GM18511 (cell line): ENCODE measurements at regions not wholly inside any gene's neighbourhood (a gene's known extent, or its start where the extent isn't known, plus 50 kb on each side); places are given as distances from the start of the nearest gene placed in this dataset.

Experiments
- ATAC-seq: cut with Tn5 transposase; IDR thresholded peaks from one replicate; pipeline ENCODE4 v1.9.1; 2021; ENCODE audit warnings: mild to moderate bottlenecking, moderate library complexity; ENCODE audit not compliant: unreplicated experiment

DNA sequence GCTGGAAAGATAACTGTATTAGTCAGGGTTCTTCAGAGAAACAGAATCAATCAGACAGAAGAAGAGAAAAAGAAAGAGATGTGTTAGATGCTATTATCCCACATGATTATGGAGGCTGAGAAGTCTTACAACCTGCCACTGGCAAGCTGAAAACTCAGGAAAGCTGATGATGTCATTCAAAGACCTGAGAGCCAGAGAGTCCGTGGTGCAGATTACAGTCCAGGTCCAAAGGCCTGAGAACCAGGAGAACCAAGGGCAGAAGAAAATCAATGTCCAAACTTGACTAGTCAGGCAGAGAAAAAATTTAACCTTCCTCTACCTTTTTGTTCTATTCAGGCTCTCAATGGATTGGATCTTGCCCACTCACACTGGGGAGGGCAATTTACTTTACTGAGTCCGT is 172.5 kb downstream of the QDPR start:
- no peak for ATAC-seq

- no peak for ATAC-seq
Measured at GRCh38 chr4:17336986-17337385, 174.9 kb downstream of the QDPR start.

GRCh38 chr4:17336524-17336961 is 175.3 kb downstream of the QDPR start:
- ATAC-seq = peak; percentile 77

- no peak for ATAC-seq
Measured at GRCh38 chr4:17336069-17336468, 175.8 kb downstream of the QDPR start.

GRCh38 chr4:17335371-17335770 is 176.5 kb downstream of the QDPR start:
- no peak for ATAC-seq

DNA sequence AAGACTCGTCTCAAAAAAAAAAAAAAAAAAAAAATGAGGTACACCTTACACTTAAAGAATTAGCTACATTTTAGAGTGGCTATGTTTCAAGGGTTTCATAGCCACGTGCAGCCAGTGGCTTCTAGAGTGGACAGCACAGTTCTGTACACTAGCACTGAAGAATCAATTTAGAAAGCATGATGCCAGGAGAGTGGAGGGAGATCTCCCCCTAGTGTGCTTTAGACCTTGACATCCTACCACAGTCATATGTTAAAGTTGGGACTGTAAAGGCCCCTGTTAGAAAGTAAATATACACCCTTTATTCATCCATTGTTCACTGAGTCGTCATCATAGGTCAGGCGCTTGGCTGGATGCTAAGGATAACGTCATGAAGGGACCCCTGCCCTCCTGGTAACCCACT is 179.4 kb downstream of the QDPR start:
- ATAC-seq = no peak

DNA sequence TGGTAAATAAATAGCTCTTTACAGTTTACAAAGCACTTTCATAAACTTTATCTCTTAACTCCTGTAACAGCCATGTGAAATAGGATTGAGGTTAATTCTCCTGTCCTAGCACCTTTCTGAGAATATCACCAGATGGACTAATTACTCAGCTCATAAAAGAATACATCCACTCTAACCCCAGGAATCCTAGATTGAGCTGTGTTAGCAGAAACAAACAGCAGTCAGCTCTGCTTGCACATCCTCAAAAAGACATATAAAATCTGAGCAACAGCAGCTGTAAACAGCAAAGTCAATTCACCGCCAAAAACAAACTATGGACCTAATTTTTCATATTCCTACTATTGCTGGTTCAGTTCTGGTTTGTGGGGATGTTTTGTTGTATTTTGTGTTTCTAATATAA is 182.8 kb downstream of the QDPR start:
- ATAC-seq = no peak

DNA sequence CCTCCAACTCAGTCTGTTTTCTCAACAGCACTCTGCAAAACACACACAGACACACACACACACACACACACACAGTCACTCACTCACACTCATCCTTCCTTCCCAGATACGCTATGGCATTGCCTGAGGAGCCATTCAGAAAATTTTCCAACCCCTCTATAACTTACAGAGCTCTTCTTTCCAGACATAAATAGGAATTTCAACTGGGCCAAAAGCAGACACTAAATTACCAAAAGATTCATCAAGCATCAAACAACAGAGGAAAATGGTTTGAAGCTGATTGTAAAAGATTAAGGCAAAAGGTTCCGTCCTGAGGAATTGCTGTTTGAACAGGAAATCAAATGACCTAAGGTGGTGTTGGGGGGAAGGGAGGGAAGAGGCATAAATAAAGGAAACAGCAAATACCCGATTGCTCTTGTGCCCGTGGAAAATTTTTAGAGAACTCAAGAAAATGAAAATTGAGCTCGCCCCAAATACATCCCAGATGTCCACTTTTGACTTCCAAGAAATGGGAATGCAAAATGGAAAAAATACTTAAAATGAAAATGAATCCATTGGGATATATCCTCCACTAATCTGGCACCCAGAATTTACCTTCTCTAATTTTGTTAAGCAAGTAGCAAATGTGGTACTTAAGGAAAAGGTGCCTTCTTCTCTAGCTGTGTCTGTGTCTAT is 183.6 kb downstream of the QDPR start:
- no peak for ATAC-seq

DNA sequence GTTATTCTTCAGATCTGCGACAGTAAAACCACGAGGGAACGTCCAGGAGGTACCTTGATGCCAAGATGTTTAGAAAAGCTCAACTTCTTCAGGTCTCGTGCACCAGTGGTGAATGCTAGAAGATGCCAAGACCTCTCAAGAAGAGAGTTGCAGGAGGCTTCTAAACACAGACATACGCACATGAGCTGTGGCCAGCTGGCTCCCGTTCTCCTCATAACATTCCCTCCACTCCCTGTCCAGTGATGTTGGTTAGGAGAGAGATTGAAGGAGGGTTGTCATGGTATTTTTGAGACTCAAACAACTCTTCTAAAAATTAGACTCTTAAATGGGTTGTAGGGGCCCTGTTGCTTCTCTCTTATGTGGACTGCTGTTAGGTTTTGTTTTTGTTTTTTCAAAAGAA is 184.3 kb downstream of the QDPR start:
- ATAC-seq = no peak

- no peak for ATAC-seq
Measured at GRCh38 chr4:17326756-17327155, 185.1 kb downstream of the QDPR start.

GRCh38 chr4:17325098-17325497 is 186.8 kb downstream of the QDPR start:
- ATAC-seq = no peak

GRCh38 chr4:17324386-17324830 is 187.5 kb downstream of the QDPR start:
- ATAC-seq = no peak

- ATAC-seq = no peak
Measured at GRCh38 chr4:17323554-17324385, 188.1 kb downstream of the QDPR start.

DNA sequence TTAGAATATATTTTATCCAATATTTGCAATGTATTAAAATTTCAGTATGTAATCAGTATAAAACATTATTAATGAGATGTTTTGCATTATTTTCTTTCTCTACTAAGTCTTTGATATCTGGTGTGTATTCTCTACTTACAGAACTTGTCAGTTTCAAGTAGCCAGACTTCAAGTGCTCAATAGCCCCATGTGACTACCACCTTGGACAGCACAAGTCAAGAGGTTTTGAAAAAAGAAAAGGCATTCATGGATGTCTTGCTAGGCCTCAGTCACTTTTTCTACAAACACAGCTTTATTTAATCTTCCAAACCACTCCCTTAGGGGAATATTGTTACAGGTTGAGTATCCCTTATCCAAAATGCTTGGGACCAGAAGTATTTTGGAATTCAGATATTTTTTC is 189.4 kb downstream of the QDPR start:
- no peak for ATAC-seq

DNA sequence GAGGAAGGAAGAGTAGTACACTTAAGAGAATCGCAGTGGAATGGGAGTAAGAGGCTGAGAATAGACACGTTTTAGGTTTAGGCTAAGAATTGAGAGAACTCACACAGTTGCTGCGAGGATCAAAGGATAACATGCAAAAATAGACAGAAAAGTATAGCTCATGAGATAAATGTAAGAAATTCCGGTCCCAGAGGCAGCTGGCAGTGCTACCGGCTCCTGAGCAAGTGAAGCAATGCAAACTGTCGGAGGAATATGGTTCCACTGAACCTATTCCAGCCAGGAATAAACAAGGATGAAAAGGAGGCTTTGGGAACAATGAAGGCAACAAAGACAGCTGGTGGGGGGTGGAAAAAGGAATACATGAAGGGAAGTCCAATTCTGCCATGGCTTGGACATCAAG is 191.8 kb downstream of the QDPR start:
- ATAC-seq = no peak

- ATAC-seq = no peak
Measured at GRCh38 chr4:17317526-17317925, 194.4 kb downstream of the QDPR start.

GRCh38 chr4:17316566-17316965 is 195.3 kb downstream of the QDPR start:
- ATAC-seq = no peak

DNA sequence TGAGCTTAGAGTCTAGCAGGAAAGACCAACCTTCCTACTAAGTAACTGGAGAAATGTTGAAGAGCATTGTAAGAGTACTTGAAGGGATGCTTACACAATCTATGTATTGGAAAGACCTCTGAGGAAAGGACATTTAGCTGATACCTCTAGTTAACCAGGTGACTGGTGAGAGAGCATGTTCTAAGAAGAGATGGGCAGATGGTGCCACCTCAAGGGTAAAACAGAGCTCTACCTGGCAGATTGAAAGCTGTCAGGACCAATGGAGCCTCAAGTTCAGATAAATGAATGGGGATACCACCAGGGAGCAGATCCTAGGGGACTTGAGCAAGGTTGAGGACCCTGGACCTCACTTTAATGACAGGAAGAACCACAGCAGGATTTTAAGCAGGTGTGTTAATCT is 196.4 kb downstream of the QDPR start:
- ATAC-seq = no peak

- no peak for ATAC-seq
Measured at GRCh38 chr4:17313194-17313593, 198.7 kb downstream of the QDPR start.

DNA sequence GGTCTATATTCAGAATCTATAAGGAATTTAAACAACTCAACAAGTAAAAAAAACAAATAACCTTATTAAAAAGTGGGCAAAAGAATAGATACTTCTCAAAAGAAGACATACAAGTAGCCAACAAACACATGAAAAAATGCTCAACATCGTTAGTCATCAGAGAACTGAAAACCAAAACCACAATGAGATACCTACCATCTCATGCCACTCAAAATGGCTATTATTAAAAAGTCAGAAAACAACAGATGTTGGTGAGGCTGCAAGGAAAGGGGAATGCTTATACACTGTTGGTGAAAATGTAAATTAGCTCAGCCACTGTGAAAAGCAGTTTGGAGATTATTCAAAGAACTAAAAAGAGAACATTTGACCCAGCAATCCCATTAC is 201.6 kb downstream of the QDPR start:
- no peak for ATAC-seq

DNA sequence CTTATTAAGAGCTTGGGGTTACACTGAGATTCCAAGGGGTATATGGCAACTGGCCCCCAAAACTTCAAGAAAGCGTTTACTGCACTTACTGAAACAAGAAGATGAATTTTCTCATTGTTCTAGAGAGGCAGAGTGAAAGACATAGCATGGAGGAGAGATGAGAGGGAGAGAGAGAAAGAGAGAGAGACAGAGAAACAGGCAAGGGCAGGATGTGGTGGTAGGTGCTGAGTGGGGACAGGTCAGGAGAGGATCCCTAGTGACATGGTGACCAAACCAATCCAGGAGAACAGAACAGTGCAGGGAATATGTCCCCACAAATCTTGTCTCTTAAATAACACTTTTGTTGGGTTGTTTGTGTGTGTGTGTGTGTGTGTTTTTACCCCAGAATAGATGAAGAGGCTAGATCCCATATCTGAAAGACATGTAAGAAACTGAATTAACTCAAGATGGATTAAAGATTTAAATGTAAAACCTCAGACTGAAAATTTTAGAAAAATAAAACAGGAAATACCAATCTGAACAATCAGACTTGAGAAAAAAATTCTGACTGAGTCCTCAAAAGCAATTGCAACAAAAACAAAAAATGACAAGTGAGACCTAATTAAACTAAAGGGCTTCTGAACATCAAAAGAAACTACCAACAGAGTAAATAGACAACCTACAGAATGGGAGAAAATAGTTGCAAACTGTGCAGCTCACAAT is 202.2 kb downstream of the QDPR start:
- ATAC-seq = no peak

DNA sequence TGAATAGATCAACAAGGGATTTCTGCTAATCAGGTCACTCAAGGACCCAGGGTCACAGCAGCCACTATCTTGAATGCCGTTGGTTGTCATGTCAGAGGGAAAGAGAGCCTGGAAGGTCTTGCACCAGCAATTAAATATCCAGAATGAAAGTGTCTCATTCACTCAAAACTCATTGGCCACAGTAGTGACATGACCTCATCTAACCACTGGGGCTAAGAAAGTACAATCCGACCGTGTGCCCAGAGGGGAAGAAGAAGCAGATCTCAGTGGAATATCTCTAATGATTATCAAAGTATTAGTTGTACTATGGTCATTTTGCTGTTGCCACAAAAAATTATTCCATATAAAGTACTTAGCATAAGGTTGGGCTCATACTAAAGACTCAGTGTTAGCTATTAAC is 210.0 kb downstream of the QDPR start:
- ATAC-seq = no peak
